ENCODE measurements at regions not wholly inside any gene's neighbourhood (a gene's known extent, or its start where the extent isn't known, plus 50 kb on each side); places are given as distances from the start of the nearest gene placed in this dataset.

GRCh38 chr20:50339466-50339901 lies 148.9 kb downstream of the CEBPB start:
- no peak for TF ChIP-seq CTCF (IDR thresholded peaks at IDR 0.05; ENCODE audit: low read depth, low read length)
- TF ChIP-seq POLR2A (IDR thresholded peaks at IDR 0.05; ENCODE audit: extremely low read depth, insufficient read length) = no peak
- TF ChIP-seq MYC (IDR thresholded peaks at IDR 0.05; ENCODE audit: low read depth, low read length) = no peak

Data from NB4 (cell line).